ENCODE measurements at regions not wholly inside any gene's neighbourhood (a gene's known extent, or its start where the extent isn't known, plus 50 kb on each side); places are given as distances from the start of the nearest gene placed in this dataset.

- Histone ChIP-seq H3K4me3 (ENCODE audit: severe bottlenecking) (no peak overlapping the region), H3K9me3 (ENCODE audit: severe bottlenecking) (no peaks in the 10 kb centered on the region), H3K36me3 (ENCODE audit: low read depth) (no peaks in the 10 kb centered on the region), H3K4me1 (ENCODE audit: insufficient read depth, poor library complexity, severe bottlenecking) (no peaks in the 10 kb centered on the region), H3K27me3 (ENCODE audit: insufficient read depth, poor library complexity, severe bottlenecking) (no peaks in the 10 kb centered on the region), H3K27ac (ENCODE audit: poor library complexity, severe bottlenecking) (no peak overlapping the region)
- no peak for TF ChIP-seq CTCF (IDR thresholded peaks at IDR 0.05; ENCODE audit: poor library complexity, severe bottlenecking)
- DNase-seq (ENCODE audit: low spot score): no peak
- no peak for ATAC-seq (ENCODE audit: low read depth)
Observed at GRCh38 chrX:64097891-64098290, 107.6 kb downstream of the AMER1 start.

DNA sequence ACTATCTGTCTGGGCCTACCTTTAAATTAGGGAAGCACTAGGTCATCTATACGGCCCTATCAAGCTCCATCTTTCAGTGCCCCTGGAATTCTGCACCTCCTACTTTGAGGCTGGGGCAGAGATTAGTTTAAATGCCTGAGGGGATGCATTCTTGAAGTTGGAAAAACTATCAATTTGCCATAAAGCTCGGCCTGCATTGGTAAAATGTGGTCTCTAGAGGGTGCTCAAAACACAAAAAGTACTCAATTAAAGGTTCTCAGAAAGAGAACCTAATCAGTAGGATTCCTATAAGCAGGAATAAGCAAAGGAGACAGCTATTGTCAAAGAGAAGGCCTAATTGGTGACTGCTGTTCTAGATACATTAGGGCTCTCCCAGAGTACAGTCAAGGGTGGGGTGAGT is 111.7 kb downstream of the AMER1 start:
- Histone ChIP-seq H3K36me3 (ENCODE audit: low read depth) (no peaks in the 10 kb centered on the region), H3K4me1 (ENCODE audit: insufficient read depth, poor library complexity, severe bottlenecking) (no peaks in the 10 kb centered on the region), H3K4me3 (ENCODE audit: severe bottlenecking) (no peak overlapping the region), H3K27me3 (ENCODE audit: insufficient read depth, poor library complexity, severe bottlenecking) (no peaks in the 10 kb centered on the region), H3K27ac (ENCODE audit: poor library complexity, severe bottlenecking) (no peak overlapping the region), H3K9me3 (ENCODE audit: severe bottlenecking) (no peaks in the 10 kb centered on the region)
- no peak for ATAC-seq (ENCODE audit: low read depth)
- DNase-seq (ENCODE audit: low spot score): no peak
- TF ChIP-seq CTCF (IDR thresholded peaks at IDR 0.05; ENCODE audit: poor library complexity, severe bottlenecking): peak; percentile 27
